GM21723 (cell line): ENCODE measurements at regions not wholly inside any gene's neighbourhood (a gene's known extent, or its start where the extent isn't known, plus 50 kb on each side); places are given as distances from the start of the nearest gene placed in this dataset.

Source experiments
- ATAC-seq: cut with Tn5 transposase; IDR thresholded peaks from one replicate; pipeline ENCODE4 v1.9.1; 2021; ENCODE audit warnings: mild to moderate bottlenecking, moderate library complexity; ENCODE audit not compliant: unreplicated experiment

DNA sequence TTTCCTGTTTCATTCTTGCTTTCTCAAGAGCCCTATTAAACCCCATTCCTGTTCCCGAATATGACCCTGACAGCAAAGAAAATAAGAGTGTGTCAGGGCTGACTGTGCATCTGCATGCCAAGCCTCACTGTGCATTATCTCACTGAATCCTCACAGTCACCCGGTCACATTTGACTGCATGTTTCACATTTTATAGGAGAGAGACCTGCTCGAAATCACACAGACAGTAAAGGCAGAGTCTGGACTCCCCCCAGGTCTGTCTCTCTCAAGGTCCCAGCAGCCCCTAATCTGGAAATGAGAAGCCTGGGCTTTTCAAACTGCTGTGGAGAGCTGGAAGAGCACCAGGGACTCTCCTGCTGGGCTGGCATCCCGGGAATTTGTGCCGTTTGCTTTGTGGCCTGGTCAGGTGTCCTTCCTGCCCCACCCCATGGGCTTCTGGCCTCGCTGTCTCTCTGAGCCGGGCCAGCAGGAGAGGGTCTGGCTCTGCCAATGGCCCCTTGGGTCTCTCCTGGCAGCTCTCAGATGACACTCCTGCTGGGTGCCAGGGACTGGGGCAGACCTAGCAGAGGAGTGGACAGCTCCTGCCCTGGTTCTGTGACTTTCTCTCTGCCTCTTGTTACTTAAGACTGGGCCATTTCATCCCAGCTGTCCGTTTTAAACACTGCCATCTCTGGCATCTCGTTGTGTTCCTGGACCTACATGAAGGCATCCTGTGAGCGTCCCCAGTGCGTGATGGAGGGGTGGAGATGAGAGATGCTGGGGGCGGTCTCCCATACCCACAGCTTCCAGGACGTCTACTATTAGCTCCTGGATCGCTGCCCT is 173.6 kb downstream of the ARHGAP12 start:
- no peak for ATAC-seq

DNA sequence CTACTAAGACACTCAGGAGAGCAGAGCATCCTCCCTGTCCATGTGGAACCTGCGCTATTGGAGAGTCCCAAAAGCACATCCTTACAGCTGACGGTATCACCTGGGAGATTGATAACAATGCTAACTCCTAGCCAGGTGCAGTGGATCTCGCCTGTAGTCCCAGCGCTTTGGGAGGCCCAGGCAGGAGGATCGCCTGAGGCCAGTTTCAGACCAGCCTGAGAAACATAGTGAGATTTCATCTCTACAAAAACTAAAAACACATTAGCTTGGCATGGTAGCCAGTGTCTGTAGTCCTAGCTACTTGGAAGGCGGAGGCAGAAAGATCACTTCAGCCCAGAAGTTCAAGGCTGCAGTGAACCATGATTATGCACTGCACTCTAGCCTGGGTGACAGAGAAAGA is 174.9 kb downstream of the ARHGAP12 start:
- ATAC-seq: no peak

DNA sequence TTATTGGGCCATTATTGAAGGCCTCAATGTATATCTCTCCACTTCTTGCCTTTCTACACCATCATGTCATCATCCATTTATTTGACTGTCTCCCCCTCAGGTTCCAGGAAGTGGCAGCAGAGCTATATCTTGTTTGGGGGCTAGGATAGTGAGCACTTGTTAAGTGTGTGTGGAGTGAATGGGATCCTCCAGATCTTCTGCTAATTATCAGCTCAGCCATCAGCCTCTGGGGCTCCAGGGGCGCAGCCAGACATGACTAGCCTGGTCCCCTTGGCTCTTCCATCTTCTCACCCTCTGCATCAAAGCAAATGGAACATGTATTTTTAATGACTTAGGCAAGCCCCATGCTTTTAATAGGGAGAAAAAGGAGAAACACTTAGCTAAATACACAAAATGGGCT is 176.5 kb downstream of the ARHGAP12 start:
- ATAC-seq: no peak

DNA sequence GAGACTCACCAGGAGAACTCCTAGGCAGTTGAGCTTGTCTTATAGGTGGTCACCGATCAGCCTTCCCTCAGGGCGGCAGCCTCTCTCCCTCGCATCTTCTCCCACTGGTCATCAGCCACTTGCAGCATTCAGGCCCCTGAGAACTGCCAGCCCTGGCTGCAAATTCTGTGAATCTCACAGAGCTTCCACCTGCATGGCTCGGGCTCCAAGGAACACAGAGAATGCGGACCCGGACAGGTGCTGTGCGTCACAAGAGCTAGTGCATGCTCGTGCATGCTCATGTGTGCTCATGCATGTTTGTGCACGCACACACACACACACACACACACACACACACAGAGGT is 176.9 kb downstream of the ARHGAP12 start:
- no peak for ATAC-seq

DNA sequence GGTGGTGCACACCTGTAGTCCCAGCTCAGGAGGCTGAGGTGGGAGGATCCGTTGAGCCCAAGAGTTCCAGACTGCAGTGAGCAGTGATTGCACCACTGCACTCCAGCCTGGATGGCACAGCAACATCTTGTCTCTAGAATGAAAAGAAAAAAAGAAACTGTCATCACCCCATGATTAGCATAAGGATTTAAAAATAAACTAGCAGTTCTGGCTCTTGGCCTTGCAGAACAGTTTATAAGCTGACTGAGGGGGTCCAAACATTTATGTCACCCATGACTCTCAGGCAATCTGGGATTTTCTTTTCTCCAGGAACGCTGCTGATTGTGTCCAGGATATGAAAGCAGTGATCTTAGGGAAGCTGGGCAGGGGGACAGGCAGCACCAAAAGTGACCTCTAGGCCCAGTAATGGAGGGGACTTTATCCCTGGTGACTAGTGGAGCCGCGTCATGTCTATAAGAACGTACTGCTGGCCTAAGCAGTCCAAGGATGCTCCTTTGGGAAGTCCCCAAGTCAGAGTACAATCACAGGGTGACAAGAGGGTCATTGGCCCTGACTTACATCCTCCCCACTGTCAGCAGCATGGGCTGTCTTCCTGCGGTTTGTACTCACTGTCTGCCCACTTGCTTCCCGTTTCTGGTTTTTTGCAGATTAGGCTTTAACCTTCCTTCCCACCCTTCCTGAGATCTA is 177.4 kb downstream of the ARHGAP12 start:
- ATAC-seq: no peak

DNA sequence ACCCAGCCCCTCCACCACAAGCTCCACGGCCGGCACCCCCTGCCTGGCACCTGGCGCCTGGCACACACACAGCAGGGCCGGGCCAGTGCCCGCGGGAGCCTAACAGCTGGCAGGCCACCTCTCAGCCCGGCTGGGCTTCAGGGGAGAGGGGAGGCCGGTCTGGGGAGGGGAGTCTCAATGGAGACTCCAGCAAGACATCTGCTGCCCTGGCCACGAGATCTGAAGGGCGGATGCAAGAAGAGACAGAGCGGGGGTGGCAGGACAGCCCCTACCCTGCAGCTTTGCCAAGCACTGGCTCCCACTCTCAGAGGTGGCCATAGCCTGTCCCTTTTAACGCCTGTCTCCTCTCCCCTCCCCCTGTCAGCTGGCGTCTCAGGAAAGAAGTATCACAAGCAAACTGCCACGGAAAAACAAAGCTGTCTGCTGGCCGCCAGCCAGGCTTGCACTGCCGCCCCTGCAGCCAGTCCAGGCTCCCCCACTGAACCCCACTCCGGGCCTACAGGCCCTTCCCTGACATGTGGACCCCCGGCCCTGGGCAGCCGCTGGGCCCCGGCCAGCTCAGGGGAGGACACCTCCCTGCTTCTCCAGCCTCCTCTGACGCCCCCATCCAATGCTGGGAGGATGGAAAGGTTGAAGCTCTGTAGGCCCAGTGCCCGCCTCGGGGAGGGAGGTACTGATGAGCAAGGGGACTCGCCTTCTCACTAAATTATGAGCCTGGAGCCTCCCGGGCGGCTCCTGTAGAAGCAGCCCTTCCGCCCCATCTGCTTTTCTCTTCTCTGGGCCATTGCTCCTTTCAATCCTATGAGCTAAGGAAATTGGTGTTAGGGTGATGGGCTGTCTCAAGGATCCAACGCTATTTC is 178.4 kb downstream of the ARHGAP12 start:
- no peak for ATAC-seq

DNA sequence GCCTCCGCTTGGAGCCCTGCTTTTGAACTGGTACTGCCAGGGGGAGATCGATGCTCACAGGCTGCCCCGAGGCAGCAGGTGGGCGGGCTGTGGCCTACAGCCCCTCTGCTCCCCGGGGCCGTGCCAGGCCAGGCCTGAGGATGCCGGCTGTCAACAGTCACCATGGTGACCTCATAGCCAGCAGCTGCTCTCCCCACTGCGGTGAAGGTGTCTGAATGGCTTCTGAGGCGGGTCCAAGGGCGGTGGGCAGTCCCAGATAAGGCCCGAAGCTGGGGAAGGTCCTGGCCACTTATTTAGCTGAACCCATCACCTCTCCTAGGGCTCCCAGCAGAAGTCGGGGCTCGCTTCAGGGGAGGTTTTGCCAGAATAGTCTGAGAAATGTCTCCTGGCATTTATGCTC is 179.3 kb downstream of the ARHGAP12 start:
- ATAC-seq: no peak

DNA sequence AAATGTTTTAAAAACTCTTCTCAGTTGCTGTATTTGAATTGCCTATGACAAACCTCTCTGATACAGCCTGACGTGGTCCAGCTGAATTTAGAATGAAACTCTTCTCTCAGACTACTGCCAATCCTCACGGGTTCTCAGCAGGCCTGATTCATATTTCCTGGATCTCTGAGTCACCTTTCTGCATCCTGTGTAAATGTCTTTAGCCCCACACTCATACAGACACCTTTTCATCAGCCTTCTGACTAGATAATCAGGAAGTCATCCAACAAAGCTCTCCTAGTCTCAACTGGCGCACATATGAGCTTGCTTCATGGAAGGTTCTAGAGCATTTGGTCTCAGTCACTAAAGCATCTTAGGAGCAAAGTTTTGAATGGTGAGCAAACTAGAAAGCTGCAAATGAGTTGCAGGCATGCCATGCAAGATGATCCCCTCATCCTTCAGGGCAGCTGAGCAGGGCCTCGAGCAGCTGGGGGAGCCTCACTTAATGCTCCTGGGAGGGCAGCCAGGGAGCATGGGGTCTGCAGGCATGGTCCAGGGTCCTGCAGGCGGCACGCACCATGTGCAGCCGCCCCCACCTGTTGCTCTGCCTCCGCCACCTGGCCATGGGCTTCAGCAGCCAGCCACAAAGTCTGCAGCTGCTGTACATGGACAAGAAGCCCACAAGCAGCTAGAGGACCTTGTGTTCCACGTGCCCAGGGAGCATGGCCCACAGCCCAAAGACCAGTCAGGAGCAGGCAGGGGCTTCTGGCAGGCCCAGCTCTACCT is 182.8 kb downstream of the ARHGAP12 start:
- no peak for ATAC-seq

DNA sequence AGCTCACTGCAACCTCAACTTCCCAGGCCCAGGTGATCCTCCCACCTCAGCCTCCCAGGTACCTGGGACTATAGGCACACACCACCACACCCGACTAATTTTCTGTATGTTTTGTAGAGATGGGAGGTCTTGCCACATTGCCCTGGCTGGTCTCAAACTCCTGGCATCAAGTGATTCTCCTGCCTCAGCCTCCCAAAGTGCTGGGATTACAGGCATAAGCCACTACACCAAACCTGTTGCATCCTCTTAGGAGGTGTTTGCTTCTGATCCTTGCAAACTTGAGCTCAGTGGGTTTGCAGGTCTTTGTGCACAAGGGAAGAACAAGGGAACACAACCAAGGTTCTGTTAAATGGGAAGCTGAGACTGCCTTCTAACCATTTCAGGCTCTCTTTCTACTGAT is 184.6 kb downstream of the ARHGAP12 start:
- ATAC-seq: no peak

DNA sequence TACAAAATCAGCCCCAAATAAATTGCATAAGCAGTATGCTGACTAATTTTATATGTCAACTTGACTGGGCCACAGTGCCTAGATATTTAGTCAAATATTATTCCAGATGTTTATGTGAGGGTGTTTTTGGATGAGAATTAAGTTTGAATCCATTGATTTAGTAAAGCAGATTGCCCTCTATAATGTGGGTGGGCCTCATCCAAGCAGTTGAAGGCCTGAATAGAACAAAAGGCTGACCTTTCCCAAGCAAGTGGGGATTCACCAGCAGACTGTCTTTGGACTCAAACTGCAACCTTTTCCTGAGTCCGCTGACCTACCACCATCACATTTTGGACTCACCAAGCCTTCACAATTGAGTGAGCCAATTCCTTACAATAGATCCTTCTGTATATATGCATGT is 186.4 kb downstream of the ARHGAP12 start:
- no peak for ATAC-seq

DNA sequence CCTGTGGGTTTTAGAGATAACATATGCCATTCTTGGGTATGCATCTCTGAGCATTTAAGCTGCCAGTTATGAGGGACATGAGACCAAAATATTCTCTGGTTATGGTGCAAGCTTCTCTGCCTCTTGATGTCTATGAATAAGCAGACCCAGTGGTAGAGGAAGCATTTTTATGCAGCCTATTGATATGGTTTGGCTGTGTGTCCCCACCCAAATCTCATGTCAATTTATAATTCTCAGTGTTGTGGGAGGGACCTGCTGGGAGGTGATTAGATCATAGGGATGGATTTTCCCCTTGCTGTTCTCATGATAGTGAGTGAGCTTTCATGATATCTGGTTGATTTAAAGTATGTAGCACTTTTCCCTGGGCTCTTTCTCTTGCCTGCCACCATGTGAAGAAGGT is 187.2 kb downstream of the ARHGAP12 start:
- ATAC-seq: no peak

DNA sequence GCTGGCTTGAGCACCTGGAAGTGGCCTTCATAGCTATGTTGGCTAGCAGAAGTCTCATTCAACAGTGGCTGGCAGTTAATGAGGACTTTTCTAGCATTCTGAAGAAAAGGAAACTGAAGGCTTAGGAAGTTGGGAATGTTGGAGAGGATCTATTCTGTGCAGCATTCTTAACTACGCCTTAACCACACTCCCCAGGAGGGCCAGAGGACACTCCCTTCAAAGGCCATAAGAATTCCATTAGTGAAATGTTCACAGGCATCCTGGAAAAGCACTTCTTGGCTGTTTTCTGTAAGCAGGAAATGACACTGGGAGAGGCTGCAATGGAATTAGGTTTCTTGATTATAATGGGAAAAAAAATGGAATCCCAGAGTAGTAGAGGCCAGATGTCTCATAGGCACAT is 188.9 kb downstream of the ARHGAP12 start:
- no peak for ATAC-seq

DNA sequence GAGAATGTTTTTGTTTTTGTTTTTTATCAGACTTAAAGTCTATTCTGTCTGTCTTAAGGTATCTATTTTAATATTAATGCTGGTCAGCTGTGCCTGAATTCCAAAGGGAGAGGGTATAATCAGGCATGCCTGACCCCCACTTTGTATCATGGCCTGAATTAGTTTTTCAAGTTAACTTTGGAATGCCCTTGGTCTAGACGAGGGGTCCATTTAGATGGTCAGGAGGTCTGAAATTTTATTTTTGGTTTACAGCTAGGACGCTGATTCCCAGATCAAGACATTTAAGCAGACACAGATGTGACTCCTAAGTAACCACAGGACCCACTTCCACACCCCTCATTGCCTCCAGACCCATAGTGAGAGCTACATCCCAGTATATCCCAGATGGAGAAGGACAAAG is 189.5 kb downstream of the ARHGAP12 start:
- no peak for ATAC-seq

DNA sequence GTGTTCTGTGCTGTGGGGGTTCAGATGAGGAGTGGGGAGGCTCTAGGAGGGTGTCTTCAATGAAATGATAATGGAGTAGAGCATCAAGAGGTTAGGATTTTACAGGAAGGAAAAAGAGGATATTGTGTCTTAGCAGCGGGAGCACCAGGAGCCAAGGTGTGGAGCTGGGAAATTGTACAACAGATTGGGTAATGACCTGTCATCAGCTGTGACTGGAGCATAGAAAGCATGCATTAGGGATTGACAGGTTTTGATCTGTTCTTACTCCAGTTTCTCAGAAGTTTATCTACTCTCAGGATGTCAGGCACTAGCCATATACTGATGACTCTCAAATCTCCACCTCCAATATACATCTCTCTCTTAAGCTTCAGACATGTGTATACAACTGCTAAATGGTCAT is 196.9 kb downstream of the ARHGAP12 start:
- no peak for ATAC-seq

DNA sequence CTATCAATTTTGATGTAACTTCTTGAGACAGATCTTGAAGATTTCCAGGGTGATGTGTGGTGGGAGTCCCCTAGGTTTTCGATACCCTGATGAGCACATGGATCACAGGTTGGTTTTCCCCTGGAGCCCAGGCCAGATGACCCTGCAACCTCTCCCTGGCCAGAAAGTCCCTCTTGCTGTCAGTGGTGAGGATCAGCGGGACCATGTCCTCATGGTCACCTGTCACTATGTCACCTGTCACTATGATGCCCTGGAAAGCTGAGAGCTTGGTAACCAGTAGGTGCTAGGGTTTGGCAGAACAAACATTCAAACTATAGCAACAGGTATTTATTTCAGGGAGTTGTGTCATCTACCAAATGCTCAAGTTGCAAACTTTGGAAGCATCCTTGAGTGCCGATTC is 197.9 kb downstream of the ARHGAP12 start:
- no peak for ATAC-seq

DNA sequence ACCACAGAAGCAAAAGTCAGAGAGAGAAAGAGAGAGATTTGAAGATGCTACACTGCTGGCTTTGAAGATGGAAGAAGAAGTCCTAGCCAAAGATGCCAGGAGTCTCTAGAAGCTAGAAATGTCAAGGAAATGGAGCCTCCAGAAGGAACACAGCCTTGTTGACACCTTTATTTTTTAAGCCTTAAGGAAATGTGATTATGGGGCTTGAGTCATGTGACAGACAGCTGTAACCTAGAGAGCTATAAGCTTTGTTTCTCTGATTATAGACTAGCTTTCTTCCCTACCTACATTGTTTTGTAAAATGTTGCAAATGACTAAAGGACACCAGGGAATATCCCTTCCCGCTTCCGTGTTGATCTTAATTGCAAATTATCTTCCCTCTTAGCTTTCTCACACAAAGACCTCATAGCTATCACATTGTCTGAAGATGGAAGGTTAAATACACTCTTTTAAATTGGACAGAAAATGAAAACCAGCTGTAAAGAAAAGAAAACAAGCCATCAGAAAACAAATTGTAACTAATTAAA is 199.9 kb downstream of the ARHGAP12 start:
- ATAC-seq: no peak

DNA sequence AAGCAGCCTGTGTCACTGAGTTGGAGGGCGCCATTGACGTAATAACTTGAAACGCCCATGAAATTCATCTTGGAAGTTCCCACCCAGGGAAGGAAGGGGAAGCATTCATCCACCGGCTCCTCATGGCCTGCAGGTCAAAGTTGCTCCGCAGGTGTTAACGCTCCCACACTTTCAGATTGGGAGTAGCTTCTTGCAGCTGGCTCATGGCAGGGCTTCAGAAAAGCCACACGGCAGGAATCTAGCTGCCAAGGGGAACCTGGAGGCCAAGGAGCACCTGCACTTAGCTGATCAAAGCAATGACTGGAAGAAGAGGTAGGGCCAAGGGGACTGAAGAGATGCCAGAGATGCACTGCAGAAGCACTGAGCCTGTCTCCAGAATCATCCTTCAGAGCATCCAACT is 203.2 kb downstream of the ARHGAP12 start:
- no peak for ATAC-seq

DNA sequence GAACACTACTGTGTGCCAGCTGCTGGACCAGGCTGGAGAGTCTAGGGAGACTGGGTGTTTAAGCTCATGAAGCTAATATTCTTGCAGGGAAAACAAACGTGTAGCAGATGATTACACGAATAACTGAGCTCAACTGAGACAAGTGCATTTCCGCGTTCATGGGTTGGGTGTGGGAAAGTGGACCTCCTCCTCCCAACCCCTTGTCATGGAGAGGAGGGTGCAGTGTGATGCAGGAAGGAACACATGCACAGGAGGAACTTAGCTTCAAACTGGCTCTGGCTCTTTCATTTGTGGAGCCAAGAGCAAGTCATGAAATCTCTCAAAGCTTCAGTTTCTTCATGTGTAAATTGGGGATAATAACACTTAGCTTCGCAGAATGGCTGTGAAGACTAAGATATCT is 204.3 kb downstream of the ARHGAP12 start:
- ATAC-seq: no peak

DNA sequence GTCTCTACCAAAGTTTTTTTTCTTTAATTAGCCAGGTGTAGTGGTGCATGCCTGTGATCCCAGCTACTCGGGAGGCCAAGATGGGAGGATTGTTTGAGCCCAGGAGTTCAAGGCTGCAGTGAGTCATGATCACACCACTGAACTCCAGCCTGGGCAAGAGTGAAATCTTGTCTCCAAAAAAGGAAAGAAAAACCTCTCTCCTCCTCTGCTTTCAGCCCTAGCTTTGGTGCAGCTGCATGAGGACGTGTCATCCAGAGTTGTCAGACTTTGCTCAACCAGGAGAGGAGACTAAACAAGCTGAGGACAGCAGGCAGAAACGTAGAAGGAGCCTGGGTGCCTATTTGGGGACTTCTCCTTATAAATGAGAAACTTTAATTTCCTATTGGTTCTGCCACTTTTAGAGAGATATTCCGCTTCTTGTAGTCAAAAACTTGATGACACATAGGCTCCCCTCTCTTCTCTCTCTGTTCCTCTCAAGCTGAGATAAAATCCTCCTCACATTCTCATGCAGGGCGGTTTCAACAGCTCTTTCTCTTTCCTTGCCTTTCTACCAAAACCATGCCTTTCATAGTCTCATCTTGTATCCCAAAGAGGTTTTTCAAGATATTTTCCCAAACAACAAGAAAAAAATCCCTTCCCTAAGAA is 205.4 kb downstream of the ARHGAP12 start:
- no peak for ATAC-seq

DNA sequence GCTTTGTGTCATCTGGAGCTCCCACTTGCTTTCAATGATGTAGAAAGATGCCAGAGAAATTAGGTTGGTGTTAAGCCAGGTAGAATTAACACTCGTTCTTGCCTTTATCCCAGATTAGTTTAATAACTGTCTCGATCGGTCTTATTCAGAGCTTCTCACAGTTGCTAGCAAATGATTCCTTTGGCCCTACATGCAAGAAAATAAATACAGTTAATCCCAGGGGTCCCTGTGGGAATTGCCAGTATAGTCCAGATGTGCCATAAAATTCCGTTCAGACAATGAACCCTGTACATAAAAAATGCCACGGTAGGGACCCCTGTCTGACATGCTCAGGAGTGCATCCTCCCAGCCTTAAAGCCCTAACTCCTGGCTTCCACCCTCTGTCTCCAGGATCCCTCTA is 207.5 kb downstream of the ARHGAP12 start:
- no peak for ATAC-seq
